ENCODE measurements at regions not wholly inside any gene's neighbourhood (a gene's known extent, or its start where the extent isn't known, plus 50 kb on each side); places are given as distances from the start of the nearest gene placed in this dataset.
"Not testable (repeated sequence)": the region's sequence is repeated elsewhere in the genome, so short reads cannot be mapped to it uniquely, and the experiment has no call there.

DNA sequence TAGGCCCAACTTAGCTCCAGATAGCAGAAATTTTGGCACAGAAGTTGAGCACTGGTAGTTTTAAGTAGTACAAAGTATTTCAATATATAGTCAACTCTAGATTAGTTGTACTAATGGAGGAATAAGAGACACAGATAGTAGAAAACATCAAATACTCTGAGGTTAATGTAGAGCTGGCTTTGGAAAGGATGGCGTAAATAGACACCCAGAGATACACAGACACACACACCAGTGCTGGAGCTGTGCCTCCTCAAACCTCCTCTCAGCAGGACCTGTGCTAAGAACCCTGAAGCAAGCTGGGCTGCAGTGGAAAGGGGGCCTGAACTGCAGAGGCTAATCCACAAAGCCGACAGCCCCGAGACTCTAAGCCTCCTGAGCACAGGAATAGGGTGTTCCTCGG is 67.0 kb upstream of the EDEM3 start:
- TF ChIP-seq, protein P1, sequence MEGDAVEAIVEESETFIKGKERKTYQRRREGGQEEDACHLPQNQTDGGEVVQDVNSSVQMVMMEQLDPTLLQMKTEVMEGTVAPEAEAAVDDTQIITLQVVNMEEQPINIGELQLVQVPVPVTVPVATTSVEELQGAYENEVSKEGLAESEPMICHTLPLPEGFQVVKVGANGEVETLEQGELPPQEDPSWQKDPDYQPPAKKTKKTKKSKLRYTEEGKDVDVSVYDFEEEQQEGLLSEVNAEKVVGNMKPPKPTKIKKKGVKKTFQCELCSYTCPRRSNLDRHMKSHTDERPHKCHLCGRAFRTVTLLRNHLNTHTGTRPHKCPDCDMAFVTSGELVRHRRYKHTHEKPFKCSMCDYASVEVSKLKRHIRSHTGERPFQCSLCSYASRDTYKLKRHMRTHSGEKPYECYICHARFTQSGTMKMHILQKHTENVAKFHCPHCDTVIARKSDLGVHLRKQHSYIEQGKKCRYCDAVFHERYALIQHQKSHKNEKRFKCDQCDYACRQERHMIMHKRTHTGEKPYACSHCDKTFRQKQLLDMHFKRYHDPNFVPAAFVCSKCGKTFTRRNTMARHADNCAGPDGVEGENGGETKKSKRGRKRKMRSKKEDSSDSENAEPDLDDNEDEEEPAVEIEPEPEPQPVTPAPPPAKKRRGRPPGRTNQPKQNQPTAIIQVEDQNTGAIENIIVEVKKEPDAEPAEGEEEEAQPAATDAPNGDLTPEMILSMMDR (IDR thresholded peaks at IDR 0.05; ENCODE audit: insufficient read depth, low read length): no peak
- H3K4me3 ChIP-seq (ENCODE audit: low read depth, low read length): no peak overlapping the region
- DNase-seq (ENCODE audit: low read depth): no peak

DNA sequence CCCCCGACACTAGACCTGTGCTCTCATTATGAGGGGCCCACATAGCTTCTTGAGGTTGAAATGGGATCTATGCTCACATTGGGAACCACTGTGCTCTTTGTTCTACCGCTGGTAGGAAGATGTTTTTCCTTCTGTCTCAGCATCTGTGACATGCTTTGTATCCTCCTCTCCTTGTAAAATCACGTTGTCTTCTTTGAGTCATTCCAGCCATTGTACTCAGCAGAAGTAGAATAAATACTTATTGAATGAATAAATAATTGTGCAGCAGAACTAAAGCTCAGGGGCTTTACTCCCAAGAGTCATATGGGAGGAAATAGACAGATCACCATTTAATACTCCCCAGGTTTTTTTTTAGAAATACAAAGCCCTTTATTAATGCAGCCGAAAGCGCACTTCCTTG is 66.3 kb upstream of the EDEM3 start:
- no peak for DNase-seq (ENCODE audit: low read depth)
- H3K4me3 ChIP-seq (ENCODE audit: low read depth, low read length): no peak overlapping the region
- TF ChIP-seq, protein P1 (IDR thresholded peaks at IDR 0.05; ENCODE audit: insufficient read depth, low read length): no peak

DNA sequence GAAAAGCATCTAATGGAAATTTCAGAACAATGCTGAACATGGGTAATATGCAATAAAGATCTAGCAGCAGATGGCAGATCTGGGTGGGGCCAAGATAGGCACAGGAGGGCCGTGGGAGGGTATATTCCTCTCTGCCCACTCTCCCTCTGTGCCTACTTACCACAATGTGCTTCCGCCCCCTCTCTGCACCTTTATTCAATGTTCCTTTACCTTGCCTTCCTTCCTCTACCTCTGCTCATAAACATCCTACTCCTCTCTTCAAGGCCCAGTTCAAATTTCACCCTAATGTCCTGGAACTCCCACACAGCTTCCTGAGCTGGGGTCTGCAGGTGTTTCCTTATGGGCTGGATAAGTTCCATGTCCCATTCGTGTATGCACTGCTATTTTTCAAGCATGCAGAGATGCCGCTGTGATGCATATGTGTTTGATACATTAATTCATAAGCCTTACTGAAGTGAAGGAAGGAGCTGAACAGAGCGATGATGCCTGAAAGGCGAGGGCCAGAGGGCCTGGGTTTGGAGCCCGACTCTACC is 65.6 kb upstream of the EDEM3 start:
- TF ChIP-seq, protein P1 (IDR thresholded peaks at IDR 0.05; ENCODE audit: insufficient read depth, low read length): no peak
- DNase-seq (ENCODE audit: low read depth): no peak
- no peak overlapping the region for H3K4me3 ChIP-seq (ENCODE audit: low read depth, low read length)

DNA sequence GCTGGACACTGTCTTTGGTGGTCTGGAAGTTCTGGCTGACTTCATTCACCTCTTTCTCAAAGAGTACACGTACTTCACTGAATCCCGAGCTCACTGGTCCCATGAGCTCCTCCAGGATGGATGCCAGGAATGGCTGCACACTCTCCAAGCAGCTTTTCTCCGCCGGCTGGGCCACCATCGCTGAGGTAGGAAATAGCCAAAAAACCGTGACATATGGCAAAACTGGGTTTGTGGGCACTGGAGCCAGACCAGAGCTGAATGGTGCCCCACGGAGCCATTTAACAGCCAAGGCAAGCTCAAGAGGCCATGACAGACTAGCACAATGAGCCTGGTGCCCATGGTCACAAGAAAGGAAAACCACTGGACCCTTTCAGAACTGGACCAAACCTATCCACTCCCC is 64.0 kb upstream of the EDEM3 start:
- TF ChIP-seq, protein P1 (IDR thresholded peaks at IDR 0.05; ENCODE audit: insufficient read depth, low read length): no peak
- DNase-seq (ENCODE audit: low read depth): no peak
- no peak overlapping the region for H3K4me3 ChIP-seq (ENCODE audit: low read depth, low read length)

DNA sequence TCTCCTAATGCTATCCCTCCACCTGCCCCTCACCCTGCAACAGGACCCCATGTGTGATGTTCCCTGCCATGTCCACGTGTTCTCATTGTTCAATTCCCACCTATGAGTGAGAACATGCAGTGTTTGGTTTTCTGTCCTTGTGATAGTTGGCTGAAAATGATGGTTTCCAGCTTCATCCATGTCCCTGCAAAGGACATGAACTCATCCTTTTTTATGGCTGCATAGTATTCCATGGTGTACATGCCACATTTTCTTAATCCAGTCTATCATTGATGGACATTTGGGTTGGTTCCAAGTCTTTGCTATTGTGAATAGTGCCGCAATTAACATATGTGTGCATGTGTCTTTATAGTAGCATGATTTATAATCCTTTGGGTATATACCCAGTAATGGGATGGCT is 62.3 kb upstream of the EDEM3 start:
- DNase-seq (ENCODE audit: low read depth); H3K4me3 ChIP-seq (ENCODE audit: low read depth, low read length): not testable (repeated sequence)

DNA sequence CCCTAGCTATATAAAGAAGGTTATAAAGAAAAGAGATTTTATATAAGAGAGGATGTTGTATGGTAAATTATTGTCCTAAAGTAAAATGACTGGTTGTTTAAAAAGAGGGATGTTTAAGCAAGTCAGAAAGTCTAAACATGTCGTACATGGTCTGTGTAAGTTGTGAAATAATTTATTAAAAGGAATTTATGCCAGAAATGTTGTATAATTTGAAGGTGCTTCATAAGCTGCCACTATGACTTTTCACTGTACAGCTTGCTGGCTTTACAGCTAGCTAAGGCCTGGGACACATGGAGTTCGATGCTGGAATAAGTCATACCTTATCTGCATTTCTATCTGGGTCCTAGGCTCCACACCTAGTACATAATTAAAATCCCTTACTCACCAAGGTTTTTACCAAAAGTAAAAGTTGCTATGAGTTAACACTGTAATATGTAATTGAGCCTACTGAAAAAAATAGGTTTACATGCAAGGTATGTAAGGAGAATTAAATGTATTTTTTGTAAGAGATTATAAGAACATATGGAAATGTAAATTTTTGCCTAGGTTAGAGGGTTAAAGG is 59.0 kb upstream of the EDEM3 start:
- TF ChIP-seq, protein P1 (IDR thresholded peaks at IDR 0.05; ENCODE audit: insufficient read depth, low read length): no peak
- no peak overlapping the region for H3K4me3 ChIP-seq (ENCODE audit: low read depth, low read length)
- no peak for DNase-seq (ENCODE audit: low read depth)

DNA sequence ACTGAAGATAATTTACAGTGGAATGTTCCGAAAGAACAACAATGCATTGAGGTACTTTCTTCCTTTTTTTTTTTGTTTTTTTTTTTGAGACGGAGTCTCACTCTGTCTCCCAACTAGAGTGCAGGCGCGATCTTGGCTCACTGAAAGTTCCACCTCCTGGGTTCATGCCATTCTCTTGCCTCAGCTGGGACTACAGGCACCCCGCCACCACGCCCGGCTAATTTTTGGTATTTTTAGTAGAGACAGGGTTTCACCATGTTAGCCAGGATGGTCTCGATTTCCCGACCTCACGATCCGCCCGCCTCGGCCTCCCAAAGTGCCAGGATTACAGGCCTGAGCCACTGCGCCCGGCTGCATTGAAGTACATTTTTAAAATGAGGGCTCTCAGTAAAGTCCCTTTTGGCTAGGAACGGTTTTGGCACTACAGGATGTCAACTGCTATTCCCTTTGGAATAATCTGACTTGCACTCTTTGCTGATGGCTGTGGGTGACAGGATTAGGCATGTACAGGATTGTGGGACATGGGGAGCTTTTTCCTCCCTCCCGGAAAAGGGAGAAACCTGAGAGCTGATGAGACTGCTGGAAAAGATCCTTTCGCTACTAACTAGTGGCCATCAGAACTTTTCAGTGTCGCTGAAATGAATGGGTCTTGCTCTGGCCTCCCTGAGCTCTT is 56.9 kb upstream of the EDEM3 start:
- DNase-seq (ENCODE audit: low read depth): peak; percentile 34
- TF ChIP-seq, protein P1 (IDR thresholded peaks at IDR 0.05; ENCODE audit: insufficient read depth, low read length): no peak
- H3K4me3 ChIP-seq (ENCODE audit: low read depth, low read length): no peak overlapping the region

Measured in fibroblast of the aortic adventitia (primary cell).